OCI-LY7 (cell line): ENCODE measurements at regions not wholly inside any gene's neighbourhood (a gene's known extent, or its start where the extent isn't known, plus 50 kb on each side); places are given as distances from the start of the nearest gene placed in this dataset.

Source experiments
- EZH2phosphoT487 ChIP-seq: fragments of 200-600 bp; sonication (generic); IDR thresholded peaks from 2 replicates; pipeline ENCODE4 v1.6.1; 2018; ENCODE audit warnings: low read depth, borderline replicate concordance, mild to moderate bottlenecking, mixed run types, antibody characterized with exemption, low read length, moderate library complexity, mixed read lengths
- TF ChIP-seq, protein P1 (sequence below): fragments of 200-600 bp; sonication (generic); conservative IDR thresholded peaks from 2 replicates; pipeline ENCODE4 v1.5.1; 2014; ENCODE audit warnings: mild to moderate bottlenecking, antibody characterized with exemption, low read length, moderate library complexity, mixed read lengths

- TF ChIP-seq, protein P1, sequence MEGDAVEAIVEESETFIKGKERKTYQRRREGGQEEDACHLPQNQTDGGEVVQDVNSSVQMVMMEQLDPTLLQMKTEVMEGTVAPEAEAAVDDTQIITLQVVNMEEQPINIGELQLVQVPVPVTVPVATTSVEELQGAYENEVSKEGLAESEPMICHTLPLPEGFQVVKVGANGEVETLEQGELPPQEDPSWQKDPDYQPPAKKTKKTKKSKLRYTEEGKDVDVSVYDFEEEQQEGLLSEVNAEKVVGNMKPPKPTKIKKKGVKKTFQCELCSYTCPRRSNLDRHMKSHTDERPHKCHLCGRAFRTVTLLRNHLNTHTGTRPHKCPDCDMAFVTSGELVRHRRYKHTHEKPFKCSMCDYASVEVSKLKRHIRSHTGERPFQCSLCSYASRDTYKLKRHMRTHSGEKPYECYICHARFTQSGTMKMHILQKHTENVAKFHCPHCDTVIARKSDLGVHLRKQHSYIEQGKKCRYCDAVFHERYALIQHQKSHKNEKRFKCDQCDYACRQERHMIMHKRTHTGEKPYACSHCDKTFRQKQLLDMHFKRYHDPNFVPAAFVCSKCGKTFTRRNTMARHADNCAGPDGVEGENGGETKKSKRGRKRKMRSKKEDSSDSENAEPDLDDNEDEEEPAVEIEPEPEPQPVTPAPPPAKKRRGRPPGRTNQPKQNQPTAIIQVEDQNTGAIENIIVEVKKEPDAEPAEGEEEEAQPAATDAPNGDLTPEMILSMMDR: no peak
- no peak for TF ChIP-seq EZH2phosphoT487
Measured at GRCh38 chr10:4051011-4051640, 266.1 kb upstream of the KLF6 start.
